ENCODE measurements at regions not wholly inside any gene's neighbourhood (a gene's known extent, or its start where the extent isn't known, plus 50 kb on each side); places are given as distances from the start of the nearest gene placed in this dataset.
A peak's percentile ranks its signal among the peaks of the same experiment; 100 is the strongest.

DNA sequence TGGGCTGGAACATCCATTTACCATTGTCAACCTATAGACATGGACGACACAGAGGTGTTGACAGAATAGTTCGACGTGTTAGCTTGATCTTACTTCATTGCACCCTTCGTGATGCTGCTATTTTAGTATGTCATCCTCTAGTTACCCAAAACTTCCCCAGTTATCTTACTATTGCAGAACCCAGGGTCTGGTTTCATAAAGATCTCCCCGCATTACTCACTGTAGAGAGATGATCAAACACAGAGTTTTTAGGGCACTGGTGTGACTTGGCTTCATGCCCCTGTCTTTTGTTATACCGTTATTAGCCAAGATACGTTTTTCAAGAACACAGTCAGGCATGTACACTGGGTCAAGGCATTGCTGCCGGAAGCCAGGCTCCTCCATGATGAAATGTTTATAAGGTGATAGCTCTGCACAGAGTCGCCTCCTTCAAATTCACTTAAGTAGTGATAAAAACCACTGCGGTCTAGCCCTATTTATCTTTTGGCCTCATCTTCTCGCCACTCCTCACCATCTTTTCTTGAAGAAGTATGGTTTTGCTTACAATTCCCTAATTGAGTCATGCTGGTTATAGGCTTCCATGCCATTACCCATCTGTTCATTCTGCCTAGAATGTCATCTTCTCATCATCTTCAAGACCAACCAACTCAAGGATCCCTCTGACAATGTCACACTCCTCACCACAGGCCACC lies 1127.9 kb downstream of the VRK1 start:
- Histone ChIP-seq H3K4me3 (ENCODE audit: low read length) (no peak overlapping the region), H3K27me3 (ENCODE audit: control insufficient read depth, insufficient read depth, low read length) (no peaks in the 10 kb centered on the region), H3K36me3 (ENCODE audit: control insufficient read depth, insufficient read depth, low read length) (no peaks in the 10 kb centered on the region), H3K9me3 (ENCODE audit: control insufficient read depth, insufficient read depth, low read length) (no peaks in the 10 kb centered on the region), H3K4me1 (ENCODE audit: control insufficient read depth, insufficient read depth, low read length) (no peaks in the 10 kb centered on the region), H3K27ac (ENCODE audit: low read length) (no peak overlapping the region)
- ATAC-seq (no peak), DNase-seq (peak in 1 of 2 donors; percentile 23)
- Mint-ChIP-seq H3K27me3 (ENCODE audit: low read depth in 2 of 2) (peaks cover 0 to 5% of the 10 kb centered on the region in 2 donors), H3K36me3 (no peaks in the 10 kb centered on the region), H3K4me1 (no peaks in the 10 kb centered on the region), H3K27ac (no peak overlapping the region), H3K9me3 (no peaks in the 10 kb centered on the region), H3K4me3 (no peak overlapping the region)
- TF ChIP-seq, protein P1, sequence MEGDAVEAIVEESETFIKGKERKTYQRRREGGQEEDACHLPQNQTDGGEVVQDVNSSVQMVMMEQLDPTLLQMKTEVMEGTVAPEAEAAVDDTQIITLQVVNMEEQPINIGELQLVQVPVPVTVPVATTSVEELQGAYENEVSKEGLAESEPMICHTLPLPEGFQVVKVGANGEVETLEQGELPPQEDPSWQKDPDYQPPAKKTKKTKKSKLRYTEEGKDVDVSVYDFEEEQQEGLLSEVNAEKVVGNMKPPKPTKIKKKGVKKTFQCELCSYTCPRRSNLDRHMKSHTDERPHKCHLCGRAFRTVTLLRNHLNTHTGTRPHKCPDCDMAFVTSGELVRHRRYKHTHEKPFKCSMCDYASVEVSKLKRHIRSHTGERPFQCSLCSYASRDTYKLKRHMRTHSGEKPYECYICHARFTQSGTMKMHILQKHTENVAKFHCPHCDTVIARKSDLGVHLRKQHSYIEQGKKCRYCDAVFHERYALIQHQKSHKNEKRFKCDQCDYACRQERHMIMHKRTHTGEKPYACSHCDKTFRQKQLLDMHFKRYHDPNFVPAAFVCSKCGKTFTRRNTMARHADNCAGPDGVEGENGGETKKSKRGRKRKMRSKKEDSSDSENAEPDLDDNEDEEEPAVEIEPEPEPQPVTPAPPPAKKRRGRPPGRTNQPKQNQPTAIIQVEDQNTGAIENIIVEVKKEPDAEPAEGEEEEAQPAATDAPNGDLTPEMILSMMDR (IDR thresholded peaks at IDR 0.05) = no peak
- WGBS (ENCODE audit: insufficient coverage) = 86% methylated on average over 11 of the region's 11 CpGs
- intact Hi-C loops (cut with micrococcal nuclease) = no loop called here

DNA sequence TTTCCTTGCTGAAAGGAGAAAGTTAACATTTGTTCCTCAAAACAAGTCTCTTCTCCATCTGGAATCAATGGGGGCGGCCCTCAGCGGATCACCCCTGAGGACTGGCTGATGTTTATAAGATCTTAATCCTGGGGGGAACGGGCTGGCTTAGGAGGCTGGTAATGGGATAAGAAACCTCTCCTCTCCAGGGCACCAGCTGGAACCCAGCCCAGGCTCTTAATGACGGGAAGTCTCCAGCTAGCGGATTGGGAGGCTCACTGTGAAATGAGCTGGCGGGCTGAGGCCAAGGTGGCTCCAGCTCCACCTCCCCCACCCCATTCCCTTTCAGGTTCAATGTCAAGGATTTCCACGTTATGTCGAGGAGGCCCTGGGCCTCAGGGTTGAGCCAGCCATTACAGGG lies 1133.0 kb downstream of the VRK1 start:
- 90% methylated on average over 8 of the region's 8 CpGs for WGBS (ENCODE audit: insufficient coverage)
- no peaks in the 10 kb centered on the region for H3K36me3 ChIP-seq (ENCODE audit: control insufficient read depth, insufficient read depth, low read length)
- Mint-ChIP-seq H3K36me3 (no peaks in the 10 kb centered on the region), H3K4me1 (peaks cover 0 to 6% of the 10 kb centered on the region in 2 donors), H3K27me3 (ENCODE audit: low read depth in 2 of 2) (peaks cover 5 to 11% of the 10 kb centered on the region in 2 donors), H3K9me3 (no peaks in the 10 kb centered on the region), H3K4me3 (no peak overlapping the region), H3K27ac (no peak overlapping the region)
- H3K4me3 ChIP-seq (ENCODE audit: low read length) = no peak overlapping the region
- H3K4me1 ChIP-seq (ENCODE audit: control insufficient read depth, insufficient read depth, low read length) = no peaks in the 10 kb centered on the region
- TF ChIP-seq, protein P1 (IDR thresholded peaks at IDR 0.05) = no peak
- no peak overlapping the region for H3K27ac ChIP-seq (ENCODE audit: low read length)
- ATAC-seq = no peak
- intact Hi-C loops (cut with micrococcal nuclease) = no loop called here
- no peaks in the 10 kb centered on the region for H3K9me3 ChIP-seq (ENCODE audit: control insufficient read depth, insufficient read depth, low read length)
- no peak for DNase-seq
- H3K27me3 ChIP-seq (ENCODE audit: control insufficient read depth, insufficient read depth, low read length) = no peaks in the 10 kb centered on the region

DNA sequence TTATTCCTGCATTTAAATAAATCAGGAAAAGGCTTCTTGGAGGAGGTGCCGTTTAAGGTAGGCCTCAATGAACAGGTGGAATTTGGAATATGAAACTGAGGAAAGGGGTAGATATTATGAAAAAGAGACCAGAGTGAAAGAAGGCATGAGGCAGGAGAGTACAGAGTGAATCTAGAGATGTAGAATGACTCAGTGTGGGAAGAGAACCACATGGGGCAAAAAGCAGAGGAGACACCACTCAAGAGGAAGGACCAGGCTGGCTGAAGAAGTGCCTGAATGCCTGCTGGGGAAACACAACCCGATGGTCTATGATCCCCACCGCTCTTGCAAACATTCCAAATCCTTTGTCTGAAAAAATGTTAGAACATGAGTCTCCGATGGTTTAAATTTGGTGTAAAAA lies 1134.1 kb downstream of the VRK1 start:
- DNase-seq = no peak
- Histone ChIP-seq H3K4me3 (ENCODE audit: low read length) (no peak overlapping the region), H3K9me3 (ENCODE audit: control insufficient read depth, insufficient read depth, low read length) (no peaks in the 10 kb centered on the region), H3K27me3 (ENCODE audit: control insufficient read depth, insufficient read depth, low read length) (no peaks in the 10 kb centered on the region), H3K4me1 (ENCODE audit: control insufficient read depth, insufficient read depth, low read length) (no peaks in the 10 kb centered on the region), H3K27ac (ENCODE audit: low read length) (no peak overlapping the region), H3K36me3 (ENCODE audit: control insufficient read depth, insufficient read depth, low read length) (no peaks in the 10 kb centered on the region)
- Mint-ChIP-seq H3K27me3 (ENCODE audit: low read depth in 2 of 2) (peaks cover 8 to 11% of the 10 kb centered on the region in 2 donors), H3K4me1 (peaks cover 0 to 6% of the 10 kb centered on the region in 2 donors), H3K9me3 (no peaks in the 10 kb centered on the region), H3K27ac (no peak overlapping the region), H3K4me3 (no peak overlapping the region), H3K36me3 (no peaks in the 10 kb centered on the region)
- WGBS (ENCODE audit: insufficient coverage) = 92% methylated on average over 4 of the region's 4 CpGs
- intact Hi-C loops (cut with micrococcal nuclease) = no loop called here
- TF ChIP-seq, protein P1 (IDR thresholded peaks at IDR 0.05) = no peak
- no peak for ATAC-seq

DNA sequence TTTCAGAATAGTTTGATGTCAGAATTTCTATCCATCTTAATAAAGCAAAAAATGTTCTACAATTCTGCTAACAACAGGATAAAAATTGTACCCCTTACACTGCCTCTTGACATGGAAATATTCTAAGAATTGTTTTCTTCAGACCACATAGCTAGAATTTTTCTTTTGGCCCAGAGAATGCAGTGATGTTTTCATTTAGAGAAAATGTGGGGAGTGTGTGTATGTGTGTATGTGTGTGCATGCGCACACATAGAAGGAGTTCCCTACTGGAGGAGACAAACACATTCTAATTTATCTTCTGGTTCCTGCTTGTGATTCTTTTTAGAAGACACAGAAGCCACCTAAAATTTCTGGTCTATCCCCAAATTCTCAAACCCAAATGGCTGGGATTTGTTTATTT lies 1145.7 kb downstream of the VRK1 start:
- Histone ChIP-seq H3K4me1 (ENCODE audit: control insufficient read depth, insufficient read depth, low read length) (no peaks in the 10 kb centered on the region), H3K36me3 (ENCODE audit: control insufficient read depth, insufficient read depth, low read length) (no peaks in the 10 kb centered on the region), H3K27ac (ENCODE audit: low read length) (no peak overlapping the region), H3K9me3 (ENCODE audit: control insufficient read depth, insufficient read depth, low read length) (no peaks in the 10 kb centered on the region), H3K4me3 (ENCODE audit: low read length) (no peak overlapping the region), H3K27me3 (ENCODE audit: control insufficient read depth, insufficient read depth, low read length) (no peaks in the 10 kb centered on the region)
- no peaks in the 10 kb centered on the region for H3K36me3 Mint-ChIP-seq
- H3K4me3 Mint-ChIP-seq = no peak overlapping the region
- ATAC-seq = no peak
- 100% methylated on average over 1 of the region's 1 CpG for WGBS (ENCODE audit: insufficient coverage)
- peaks cover 0 to 5% of the 10 kb centered on the region in 2 donors for H3K4me1 Mint-ChIP-seq
- intact Hi-C loops (cut with micrococcal nuclease) = no loop called here
- H3K27me3 Mint-ChIP-seq (ENCODE audit: low read depth in 2 of 2) = peaks cover 20 to 40% of the 10 kb centered on the region in 2 donors
- no peak for DNase-seq
- TF ChIP-seq, protein P1 (IDR thresholded peaks at IDR 0.05) = no peak
- H3K9me3 Mint-ChIP-seq = peaks cover 0 to 2% of the 10 kb centered on the region in 2 donors
- H3K27ac Mint-ChIP-seq = no peak overlapping the region
